ENCODE measurements at regions not wholly inside any gene's neighbourhood (a gene's known extent, or its start where the extent isn't known, plus 50 kb on each side); places are given as distances from the start of the nearest gene placed in this dataset.

DNA sequence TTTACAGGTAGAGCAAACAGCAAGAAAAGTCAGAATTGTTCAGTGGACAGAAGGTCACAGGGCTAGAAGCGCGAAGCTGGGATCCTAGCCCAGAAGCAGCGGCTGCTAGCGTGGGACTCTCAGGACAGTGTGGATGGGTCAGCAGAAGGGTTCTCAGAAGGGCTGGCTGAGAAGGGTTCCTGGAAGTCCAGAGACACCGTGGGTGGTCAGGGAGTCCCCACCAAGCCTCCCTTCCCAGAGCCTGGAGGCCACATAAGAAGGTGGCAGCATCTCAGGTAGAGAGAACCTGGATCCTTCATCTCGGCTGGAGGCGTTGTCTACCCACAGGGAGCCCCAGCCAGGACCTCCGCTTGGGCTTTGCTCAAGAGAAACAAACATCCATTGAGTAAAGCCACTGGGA, 696.3 kb downstream of the PTPRU start:
- TF ChIP-seq POLR2AphosphoS5 (IDR thresholded peaks at IDR 0.05; ENCODE audit: low read depth, low read length) (no peak), TAF1 (IDR thresholded peaks at IDR 0.05; ENCODE audit: borderline replicate concordance, insufficient read depth, low read length) (no peak)
- TF ChIP-seq, protein P1, sequence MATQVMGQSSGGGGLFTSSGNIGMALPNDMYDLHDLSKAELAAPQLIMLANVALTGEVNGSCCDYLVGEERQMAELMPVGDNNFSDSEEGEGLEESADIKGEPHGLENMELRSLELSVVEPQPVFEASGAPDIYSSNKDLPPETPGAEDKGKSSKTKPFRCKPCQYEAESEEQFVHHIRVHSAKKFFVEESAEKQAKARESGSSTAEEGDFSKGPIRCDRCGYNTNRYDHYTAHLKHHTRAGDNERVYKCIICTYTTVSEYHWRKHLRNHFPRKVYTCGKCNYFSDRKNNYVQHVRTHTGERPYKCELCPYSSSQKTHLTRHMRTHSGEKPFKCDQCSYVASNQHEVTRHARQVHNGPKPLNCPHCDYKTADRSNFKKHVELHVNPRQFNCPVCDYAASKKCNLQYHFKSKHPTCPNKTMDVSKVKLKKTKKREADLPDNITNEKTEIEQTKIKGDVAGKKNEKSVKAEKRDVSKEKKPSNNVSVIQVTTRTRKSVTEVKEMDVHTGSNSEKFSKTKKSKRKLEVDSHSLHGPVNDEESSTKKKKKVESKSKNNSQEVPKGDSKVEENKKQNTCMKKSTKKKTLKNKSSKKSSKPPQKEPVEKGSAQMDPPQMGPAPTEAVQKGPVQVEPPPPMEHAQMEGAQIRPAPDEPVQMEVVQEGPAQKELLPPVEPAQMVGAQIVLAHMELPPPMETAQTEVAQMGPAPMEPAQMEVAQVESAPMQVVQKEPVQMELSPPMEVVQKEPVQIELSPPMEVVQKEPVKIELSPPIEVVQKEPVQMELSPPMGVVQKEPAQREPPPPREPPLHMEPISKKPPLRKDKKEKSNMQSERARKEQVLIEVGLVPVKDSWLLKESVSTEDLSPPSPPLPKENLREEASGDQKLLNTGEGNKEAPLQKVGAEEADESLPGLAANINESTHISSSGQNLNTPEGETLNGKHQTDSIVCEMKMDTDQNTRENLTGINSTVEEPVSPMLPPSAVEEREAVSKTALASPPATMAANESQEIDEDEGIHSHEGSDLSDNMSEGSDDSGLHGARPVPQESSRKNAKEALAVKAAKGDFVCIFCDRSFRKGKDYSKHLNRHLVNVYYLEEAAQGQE (IDR thresholded peaks at IDR 0.05; ENCODE audit: insufficient read depth in 1 of 2, low read depth in 2 of 2, low read length in 2 of 2) = no peak

All from PFSK-1 (cell line).